ENCODE measurements at regions not wholly inside any gene's neighbourhood (a gene's known extent, or its start where the extent isn't known, plus 50 kb on each side); places are given as distances from the start of the nearest gene placed in this dataset.

GRCh38 chr5:12707560-12707959, 803.3 kb upstream of the CTNND2 start:
- TF ChIP-seq CTCF (conservative IDR thresholded peaks at IDR 0.05; ENCODE audit: low read depth in 2 of 2), result no peak
- TF ChIP-seq EZH2phosphoT487 (IDR thresholded peaks at IDR 0.05; ENCODE audit: unreplicated experiment), result no peak
- no peak for TF ChIP-seq POLR2AphosphoS5 (IDR thresholded peaks at IDR 0.05; ENCODE audit: low read depth)
- TF ChIP-seq CREB1 (CRISPR knock-in tag; IDR thresholded peaks at IDR 0.05; ENCODE audit: low read depth), result no peak
- TF ChIP-seq EZH2 (IDR thresholded peaks at IDR 0.05; ENCODE audit: low read depth, unreplicated experiment), result no peak
- TF ChIP-seq REST (IDR thresholded peaks at IDR 0.05; ENCODE audit: unreplicated experiment), result no peak
- no peak for TF ChIP-seq JUNB (IDR thresholded peaks at IDR 0.05; ENCODE audit: unreplicated experiment)
- TF ChIP-seq STAT1 (IDR thresholded peaks at IDR 0.05; ENCODE audit: unreplicated experiment), result no peak
- no peak for TF ChIP-seq ZNF114 (CRISPR knock-in tag; IDR thresholded peaks at IDR 0.05)
- no peak for TF ChIP-seq NANOG (IDR thresholded peaks at IDR 0.05; ENCODE audit: borderline replicate concordance)

Measured in GM23338 (cell line).